ENCODE measurements at regions not wholly inside any gene's neighbourhood (a gene's known extent, or its start where the extent isn't known, plus 50 kb on each side); places are given as distances from the start of the nearest gene placed in this dataset.

DNA sequence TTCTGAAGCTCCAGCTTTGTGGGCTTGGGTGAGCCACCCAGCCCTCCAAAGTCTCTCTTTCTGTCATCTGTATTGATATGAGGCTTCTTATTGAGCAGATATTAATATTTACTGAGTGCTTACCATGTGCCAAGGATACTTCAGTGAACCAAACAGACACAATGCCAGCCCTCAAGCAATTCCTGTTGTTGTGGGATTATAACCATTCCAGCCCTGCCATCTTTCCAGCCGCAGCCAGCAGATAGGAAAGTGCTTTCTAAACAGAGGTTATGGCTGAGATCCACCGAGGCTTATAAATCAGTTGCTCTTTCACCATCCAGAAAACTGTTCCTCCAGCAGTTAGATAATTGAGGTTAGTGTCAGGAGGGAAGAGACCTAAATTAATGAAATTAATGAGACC lies 137.7 kb upstream of the ALDH1B1 start:
- WGBS, 2 donors = 73 to 83% methylated on average over 2 of the region's 2 CpGs
- no peaks in the 10 kb centered on the region for H3K36me3 ChIP-seq (replicated peaks in 1 of 2; ENCODE audit: insufficient read depth in 1 of 2, low read depth in 2 of 2)
- ATAC-seq (no peak), DNase-seq (no peak)
- H3K27ac ChIP-seq = no peak overlapping the region
- no peaks in the 10 kb centered on the region for H3K9me3 ChIP-seq
- no peaks in the 10 kb centered on the region for H3K27me3 ChIP-seq
- H3K4me3 ChIP-seq = no peak overlapping the region
- intact Hi-C loops (cut with DNase I) = no loop called here
- no peaks in the 10 kb centered on the region for H3K4me1 ChIP-seq
- TF ChIP-seq, protein P1, sequence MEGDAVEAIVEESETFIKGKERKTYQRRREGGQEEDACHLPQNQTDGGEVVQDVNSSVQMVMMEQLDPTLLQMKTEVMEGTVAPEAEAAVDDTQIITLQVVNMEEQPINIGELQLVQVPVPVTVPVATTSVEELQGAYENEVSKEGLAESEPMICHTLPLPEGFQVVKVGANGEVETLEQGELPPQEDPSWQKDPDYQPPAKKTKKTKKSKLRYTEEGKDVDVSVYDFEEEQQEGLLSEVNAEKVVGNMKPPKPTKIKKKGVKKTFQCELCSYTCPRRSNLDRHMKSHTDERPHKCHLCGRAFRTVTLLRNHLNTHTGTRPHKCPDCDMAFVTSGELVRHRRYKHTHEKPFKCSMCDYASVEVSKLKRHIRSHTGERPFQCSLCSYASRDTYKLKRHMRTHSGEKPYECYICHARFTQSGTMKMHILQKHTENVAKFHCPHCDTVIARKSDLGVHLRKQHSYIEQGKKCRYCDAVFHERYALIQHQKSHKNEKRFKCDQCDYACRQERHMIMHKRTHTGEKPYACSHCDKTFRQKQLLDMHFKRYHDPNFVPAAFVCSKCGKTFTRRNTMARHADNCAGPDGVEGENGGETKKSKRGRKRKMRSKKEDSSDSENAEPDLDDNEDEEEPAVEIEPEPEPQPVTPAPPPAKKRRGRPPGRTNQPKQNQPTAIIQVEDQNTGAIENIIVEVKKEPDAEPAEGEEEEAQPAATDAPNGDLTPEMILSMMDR (IDR thresholded peaks at IDR 0.05) = no peak
- no peak for TF ChIP-seq POLR2A (IDR thresholded peaks at IDR 0.05)

DNA sequence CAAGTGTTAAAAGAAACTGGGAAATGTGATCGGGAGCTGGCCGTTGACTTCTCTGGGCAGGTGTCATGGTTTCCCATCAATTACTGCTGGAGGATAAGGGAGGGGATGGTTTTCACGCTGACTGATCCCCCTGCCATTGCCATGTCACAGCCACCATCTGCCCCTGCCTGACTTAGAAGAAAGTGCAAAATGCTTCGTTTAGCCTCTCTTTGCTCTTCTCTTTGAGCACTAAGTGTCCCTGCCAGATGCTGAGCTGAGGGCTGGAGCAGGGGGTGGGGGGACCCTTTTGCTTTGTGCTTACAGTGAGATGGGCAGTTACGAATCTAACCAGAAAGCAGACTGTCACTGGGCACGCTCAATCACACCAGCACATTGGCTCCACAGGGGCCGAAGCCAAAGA lies 138.4 kb upstream of the ALDH1B1 start:
- Histone ChIP-seq H3K36me3 (replicated peaks in 1 of 2; ENCODE audit: insufficient read depth in 1 of 2, low read depth in 2 of 2) (no peaks in the 10 kb centered on the region), H3K4me1 (no peaks in the 10 kb centered on the region), H3K27ac (no peak overlapping the region), H3K4me3 (no peak overlapping the region), H3K9me3 (no peaks in the 10 kb centered on the region), H3K27me3 (no peaks in the 10 kb centered on the region)
- DNase-seq (no peak), ATAC-seq (no peak)
- TF ChIP-seq POLR2A (IDR thresholded peaks at IDR 0.05) = no peak
- TF ChIP-seq, protein P1 (IDR thresholded peaks at IDR 0.05) = no peak
- intact Hi-C loops (cut with DNase I) = no loop called here
- WGBS, 2 donors = 62 to 69% methylated on average over 7 of the region's 7 CpGs

DNA sequence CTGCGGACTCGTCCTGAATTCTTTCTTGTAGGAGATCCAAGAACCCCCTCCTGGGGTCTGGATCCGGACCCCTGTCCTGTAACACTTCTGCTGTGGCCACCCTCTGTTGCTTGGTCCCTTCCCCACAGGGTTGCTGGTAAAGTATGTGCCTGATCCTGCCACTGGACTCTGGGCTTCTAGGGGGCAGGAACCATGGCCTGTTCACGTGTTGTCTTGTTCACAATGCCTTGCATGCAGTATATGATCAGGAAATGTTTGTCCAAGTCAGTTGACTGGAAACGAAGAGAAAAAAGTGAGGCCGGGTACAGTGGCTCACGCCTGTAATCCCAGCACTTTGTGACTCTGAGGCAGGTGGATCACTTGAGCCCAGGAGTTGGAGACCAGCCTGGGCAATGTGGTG lies 139.3 kb upstream of the ALDH1B1 start:
- no peak for DNase-seq
- Histone ChIP-seq H3K9me3 (no peaks in the 10 kb centered on the region), H3K27me3 (no peaks in the 10 kb centered on the region), H3K36me3 (replicated peaks in 1 of 2; ENCODE audit: insufficient read depth in 1 of 2, low read depth in 2 of 2) (no peaks in the 10 kb centered on the region), H3K4me1 (no peaks in the 10 kb centered on the region), H3K4me3 (no peak overlapping the region), H3K27ac (no peak overlapping the region)
- no peak for ATAC-seq
- no peak for TF ChIP-seq POLR2A (IDR thresholded peaks at IDR 0.05)
- TF ChIP-seq, protein P1 (IDR thresholded peaks at IDR 0.05) = no peak
- 79 to 84% methylated on average over 7 of the region's 7 CpGs for WGBS, 2 donors
- intact Hi-C loops (cut with DNase I) = no loop called here

DNA sequence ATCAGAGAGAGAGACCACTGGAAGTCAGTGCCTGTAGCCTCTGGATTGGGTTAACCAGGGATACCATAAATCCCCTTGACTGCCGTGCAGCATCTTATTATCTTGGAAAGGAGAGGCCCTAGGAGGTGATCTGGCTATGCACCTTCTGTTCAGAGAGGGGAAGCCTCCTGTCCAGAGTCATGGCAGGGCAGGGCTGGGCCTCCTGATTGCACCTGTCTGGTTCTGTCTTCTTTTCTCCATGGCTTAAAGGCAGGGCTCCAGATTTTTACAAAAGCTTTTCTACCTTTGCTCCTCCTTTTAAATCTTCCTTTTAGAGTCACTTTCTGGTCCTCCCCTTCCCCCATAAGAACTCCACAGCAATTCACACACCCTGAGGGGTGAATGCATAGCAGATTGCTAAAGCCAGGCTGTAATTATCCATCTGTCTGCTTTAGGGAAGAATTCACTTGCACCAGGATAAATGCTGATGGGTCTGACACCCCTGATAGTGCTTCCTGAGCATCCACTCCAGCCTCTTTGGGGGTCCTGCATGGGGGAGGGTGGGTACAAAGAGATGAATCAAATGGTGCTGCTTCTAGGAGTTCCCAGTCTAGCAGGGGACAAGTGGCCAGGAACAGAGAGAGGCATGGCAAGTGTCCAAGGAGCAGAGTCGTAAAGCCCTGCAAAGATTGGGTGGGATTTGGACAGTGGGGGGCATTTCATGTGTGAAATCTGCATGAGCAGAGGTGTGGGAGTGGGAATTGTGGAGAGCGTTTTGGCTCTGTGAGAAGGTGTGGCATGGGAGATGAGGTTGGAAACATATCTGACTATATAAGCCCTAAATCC lies 141.3 kb upstream of the ALDH1B1 start:
- intact Hi-C loops (cut with DNase I) = no loop called here
- DNase-seq (no peak), ATAC-seq (no peak)
- no peaks in the 10 kb centered on the region for H3K4me1 ChIP-seq
- H3K27me3 ChIP-seq = no peaks in the 10 kb centered on the region
- H3K36me3 ChIP-seq (replicated peaks in 1 of 2; ENCODE audit: insufficient read depth in 1 of 2, low read depth in 2 of 2) = no peaks in the 10 kb centered on the region
- WGBS, 2 donors = 56 to 77% methylated on average over 2 to 3 of the region's 3 CpGs
- no peak overlapping the region for H3K4me3 ChIP-seq
- no peak overlapping the region for H3K27ac ChIP-seq
- no peak for TF ChIP-seq POLR2A (IDR thresholded peaks at IDR 0.05)
- TF ChIP-seq, protein P1 (IDR thresholded peaks at IDR 0.05) = no peak
- H3K9me3 ChIP-seq = no peaks in the 10 kb centered on the region

Measured in body of pancreas (tissue), 4 donors.